IMR-90 (cell line): ENCODE measurements at regions not wholly inside any gene's neighbourhood (a gene's known extent, or its start where the extent isn't known, plus 50 kb on each side); places are given as distances from the start of the nearest gene placed in this dataset.

Experiments
- ATAC-seq: fragments of 200-7000 bp; cut with Tn5 transposase; 2 replicates; pipeline ENCODE4 v1.9.1; 2020; ENCODE audit warnings: low read depth, mild to moderate bottlenecking, moderate library complexity
- BruUV-seq: library from RNA; stranded (reverse); fragments of 400-500 nt; replicated peaks from 2 replicates; lab custom pipeline; 2021; lab: Mats Ljungman, UMichigan
- CTCF ChIA-PET: fragments of 300-600 bp; formaldehyde crosslinking; extraction: SDS; loops from one replicate; lab custom pipeline; 2021; ENCODE audit warnings: antibody characterized with exemption; lab: Yijun Ruan, JAX
- POLR2A ChIA-PET: fragments of 300-600 bp; sonication (Branson Sonifier 250); formaldehyde crosslinking; loops from one replicate; lab custom pipeline; 2022; ENCODE audit warnings: antibody characterized with exemption; ENCODE audit not compliant: unreplicated experiment; lab: Charles Lee
- DNase-seq: peaks from one replicate; pipeline ENCODE4 v3.0.0; 2013
- H2AFZ ChIP-seq: replicated peaks from 2 replicates; pipeline ENCODE3; 2013; ENCODE audit warnings: low read length, mild to moderate bottlenecking; ENCODE audit not compliant: poor library complexity
- H2AK5ac ChIP-seq: 2 replicates; pipeline ENCODE4 v1.6.1; 2013; ENCODE audit warnings: low read depth, low read length, inconsistent platforms
- H2AK9ac ChIP-seq: replicated peaks from 2 replicates; pipeline ENCODE3; 2013; ENCODE audit warnings: mild to moderate bottlenecking, low read depth, low read length, moderate library complexity; ENCODE audit not compliant: poor library complexity
- H2BK120ac ChIP-seq: 2 replicates; pipeline ENCODE4 v1.6.1; 2013; ENCODE audit warnings: low read depth, low read length, inconsistent platforms
- H2BK15ac ChIP-seq: 3 replicates; pipeline ENCODE4 v1.6.1; 2013; ENCODE audit warnings: low read depth, low read length, inconsistent platforms
- H2BK20ac ChIP-seq: 2 replicates; pipeline ENCODE4 v1.6.1; 2013; ENCODE audit warnings: low read depth, mild to moderate bottlenecking, inconsistent platforms, low read length, moderate library complexity
- H2BK5ac ChIP-seq: 2 replicates; pipeline ENCODE4 v1.6.1; 2013; ENCODE audit warnings: mild to moderate bottlenecking, low read depth, low read length, inconsistent platforms; ENCODE audit not compliant: poor library complexity, severe bottlenecking
- H3K14ac ChIP-seq: replicated peaks from 2 replicates; pipeline ENCODE4 v1.6.1; 2013; ENCODE audit warnings: low read depth, low read length, inconsistent platforms
- H3K18ac ChIP-seq: 2 replicates; pipeline ENCODE4 v1.6.1; 2013; ENCODE audit warnings: low read depth, low read length, control low read depth
- H3K23ac ChIP-seq: 2 replicates; pipeline ENCODE4 v1.6.1; 2013; ENCODE audit warnings: low read depth, low read length, inconsistent platforms
- H3K27ac ChIP-seq: 2 replicates; pipeline ENCODE4 v1.5.1; 2013; ENCODE audit warnings: mild to moderate bottlenecking, control low read depth, low read length; ENCODE audit not compliant: insufficient read depth
- H3K27me3 ChIP-seq: 2 replicates; pipeline ENCODE4 v1.6.1; 2013; ENCODE audit warnings: low read length; ENCODE audit not compliant: control insufficient read depth, insufficient read depth
- H3K36me3 ChIP-seq: 2 replicates; pipeline ENCODE4 v1.6.1; 2013; ENCODE audit warnings: low read length, mixed read lengths; ENCODE audit not compliant: control insufficient read depth, insufficient read depth
- H3K4ac ChIP-seq: 2 replicates; pipeline ENCODE4 v1.6.1; 2013; ENCODE audit warnings: low read depth, low read length, inconsistent platforms
- H3K4me1 ChIP-seq: 2 replicates; pipeline ENCODE4 v1.6.1; 2013; ENCODE audit warnings: low read length, mixed read lengths; ENCODE audit not compliant: control insufficient read depth, insufficient read depth
- H3K4me2 ChIP-seq: 2 replicates; pipeline ENCODE4 v1.6.1; 2013; ENCODE audit warnings: low read depth, mild to moderate bottlenecking, control low read depth, low read length, moderate library complexity
- H3K4me3 ChIP-seq: 2 replicates; pipeline ENCODE4 v1.5.1; 2013; ENCODE audit warnings: low read depth, mild to moderate bottlenecking, control low read depth, low read length, moderate library complexity; ENCODE audit not compliant: insufficient read depth
- H3K56ac ChIP-seq: 2 replicates; pipeline ENCODE4 v1.6.1; 2013; ENCODE audit warnings: low read length, inconsistent platforms; ENCODE audit not compliant: insufficient read depth; ENCODE audit errors: extremely low read depth
- H3K79me1 ChIP-seq, 2 experiments: 2 replicates each; pipeline ENCODE4 v1.6.1; 2013; ENCODE audit warnings: low read length in 2 of 2, inconsistent platforms in 1 of 2, low read depth in 1 of 2
- H3K9ac ChIP-seq: 2 replicates; pipeline ENCODE4 v1.6.1; 2013; ENCODE audit warnings: low read depth, low read length, control low read depth
- H3K9me1 ChIP-seq: 2 replicates; pipeline ENCODE4 v1.6.1; 2013; ENCODE audit warnings: low read length, inconsistent platforms; ENCODE audit not compliant: insufficient read depth
- H3K9me3 ChIP-seq: 2 replicates; pipeline ENCODE4 v1.6.1; 2013; ENCODE audit warnings: low read length; ENCODE audit not compliant: control insufficient read depth, insufficient read depth
- H4K20me1 ChIP-seq: 2 replicates; pipeline ENCODE4 v1.6.1; 2013; ENCODE audit warnings: low read length, inconsistent platforms; ENCODE audit not compliant: insufficient read depth
- H4K5ac ChIP-seq: 2 replicates; pipeline ENCODE4 v1.6.1; 2013; ENCODE audit warnings: mild to moderate bottlenecking, low read depth, low read length, control low read depth
- H4K8ac ChIP-seq, 2 experiments: 2 replicates each; pipeline ENCODE4 v1.6.1; 2013; ENCODE audit warnings: low read depth in 2 of 2, low read length in 2 of 2, control low read depth in 1 of 2, inconsistent platforms in 1 of 2
- H4K91ac ChIP-seq: 2 replicates; pipeline ENCODE4 v1.6.1; 2013; ENCODE audit warnings: low read depth, low read length, inconsistent platforms; ENCODE audit not compliant: insufficient read depth
- WGBS, 2 experiments: methylation state at CpG; one replicate each; pipeline versions ENCODE4 v1.1.5 to v1.1.7; 2013; ENCODE audit warnings: missing lambda C conversion rate in 2 of 2; ENCODE audit not compliant: insufficient read length in 1 of 2; ENCODE audit errors: extremely low coverage in 2 of 2; 5-methylcytosine and 5-hydroxymethylcytosine counted together
- dilution Hi-C: fragments of 300-500 bp; cut with HindIII; formaldehyde crosslinking; loops from one replicate; pipeline ENCODE4 v1.14.3; 2018; ENCODE audit warnings: low sequenced_read_pairs; ENCODE audit not compliant: unreplicated experiment
- in situ Hi-C: fragments of 300-500 bp; cut with MboI; formaldehyde crosslinking; loops from 3 replicates; pipeline ENCODE4 v1.14.3; 2019; ENCODE audit warnings: low sequenced_read_pairs, inconsistent platforms, mixed read lengths
- intact Hi-C: fragments of 100-400 bp; cut with micrococcal nuclease; formaldehyde crosslinking; loops from 2 replicates; pipeline ENCODE4 v1.10.0; 2022
- TF ChIP-seq, protein P1 (sequence below): fragments of 150-350 bp; IDR thresholded peaks from 2 replicates; pipeline ENCODE4 v1.6.1; 2016; ENCODE audit warnings: low read depth, mild to moderate bottlenecking, low read length, moderate library complexity, borderline replicate concordance

GRCh38 chr18:46179306-46179705 is 75.1 kb downstream of the HAUS1 start:
- no peak overlapping the region for H2BK5ac ChIP-seq
- TF ChIP-seq, protein P1, sequence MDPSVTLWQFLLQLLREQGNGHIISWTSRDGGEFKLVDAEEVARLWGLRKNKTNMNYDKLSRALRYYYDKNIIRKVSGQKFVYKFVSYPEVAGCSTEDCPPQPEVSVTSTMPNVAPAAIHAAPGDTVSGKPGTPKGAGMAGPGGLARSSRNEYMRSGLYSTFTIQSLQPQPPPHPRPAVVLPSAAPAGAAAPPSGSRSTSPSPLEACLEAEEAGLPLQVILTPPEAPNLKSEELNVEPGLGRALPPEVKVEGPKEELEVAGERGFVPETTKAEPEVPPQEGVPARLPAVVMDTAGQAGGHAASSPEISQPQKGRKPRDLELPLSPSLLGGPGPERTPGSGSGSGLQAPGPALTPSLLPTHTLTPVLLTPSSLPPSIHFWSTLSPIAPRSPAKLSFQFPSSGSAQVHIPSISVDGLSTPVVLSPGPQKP: no peak
- no peak overlapping the region for H3K14ac ChIP-seq
- H3K27ac ChIP-seq: no peak overlapping the region
- H3K9ac ChIP-seq: no peak overlapping the region
- no peaks in the 10 kb centered on the region for H3K27me3 ChIP-seq
- H3K56ac ChIP-seq: no peak overlapping the region
- peaks cover 53% of the 10 kb centered on the region for H4K20me1 ChIP-seq
- no CpG with 5 or more reads among the region's 5 CpGs for WGBS, 2 experiments
- no peak overlapping the region for H3K4me2 ChIP-seq
- H2AK5ac ChIP-seq: no peak overlapping the region
- H3K4ac ChIP-seq: no peak overlapping the region
- in situ Hi-C loops (no loop called here), intact Hi-C loops (loop anchor here (5.0 kb wide), 1 partner anchor 73 kb away; no protein-coding TSS in a partner anchor), dilution Hi-C loops (no loop called here)
- ATAC-seq (no peak), DNase-seq (no peak)
- no peak overlapping the region for H2AK9ac ChIP-seq
- POLR2A ChIA-PET: no interaction called here
- H4K8ac ChIP-seq: no peak overlapping the region
- H3K4me3 ChIP-seq: no peak overlapping the region
- H2BK20ac ChIP-seq: no peak overlapping the region
- no peaks in the 10 kb centered on the region for H3K36me3 ChIP-seq
- peaks cover 10 to 37% of the 10 kb centered on the region in 2 experiments; a peak in 3 of 4 replicates for H3K79me1 ChIP-seq
- no peak overlapping the region for H3K18ac ChIP-seq
- no peak overlapping the region for H4K91ac ChIP-seq
- no TSS peak for BruUV-seq
- H3K4me1 ChIP-seq: peaks cover 2% of the 10 kb centered on the region; the same call in 1 of the 2 replicates
- CTCF ChIA-PET: no interaction called here
- H3K9me3 ChIP-seq: no peaks in the 10 kb centered on the region
- H3K23ac ChIP-seq: no peak overlapping the region
- H4K5ac ChIP-seq: no peak overlapping the region
- H3K9me1 ChIP-seq: peaks cover 2% of the 10 kb centered on the region
- no peak overlapping the region for H2AFZ ChIP-seq
- no peak overlapping the region for H2BK15ac ChIP-seq
- no peak overlapping the region for H2BK120ac ChIP-seq
